GM18873 (cell line): ENCODE measurements at regions not wholly inside any gene's neighbourhood (a gene's known extent, or its start where the extent isn't known, plus 50 kb on each side); places are given as distances from the start of the nearest gene placed in this dataset.

ENCODE experiments used
- ATAC-seq: cut with Tn5 transposase; IDR thresholded peaks from one replicate; pipeline ENCODE4 v1.9.1; 2021; ENCODE audit warnings: mild to moderate bottlenecking, moderate library complexity, moderate number of reproducible peaks; ENCODE audit not compliant: unreplicated experiment, low FRiP score

GRCh38 chr14:58780185-58780584, 142.4 kb downstream of the DACT1 start:
- no peak for ATAC-seq

- no peak for ATAC-seq
Measured at GRCh38 chr14:58780605-58781004, 142.8 kb downstream of the DACT1 start.

GRCh38 chr14:58782011-58782410, 144.2 kb downstream of the DACT1 start:
- no peak for ATAC-seq

GRCh38 chr14:58783792-58784511, 146.2 kb downstream of the DACT1 start:
- no peak for ATAC-seq

GRCh38 chr14:58784931-58785330, 147.2 kb downstream of the DACT1 start:
- ATAC-seq: no peak

- ATAC-seq: no peak
Measured at GRCh38 chr14:58785701-58786100, 147.9 kb downstream of the DACT1 start.

GRCh38 chr14:58787592-58787991, 149.8 kb downstream of the DACT1 start:
- ATAC-seq: no peak

GRCh38 chr14:58788655-58789503, 151.1 kb downstream of the DACT1 start:
- no peak for ATAC-seq

- ATAC-seq: no peak
Measured at GRCh38 chr14:58789736-58790135, 152.0 kb downstream of the DACT1 start.

- ATAC-seq: no peak
Measured at GRCh38 chr14:58792416-58792815, 154.7 kb downstream of the DACT1 start.

GRCh38 chr14:58793131-58793740, 155.5 kb downstream of the DACT1 start:
- ATAC-seq: no peak

GRCh38 chr14:58794993-58795762, 157.4 kb downstream of the DACT1 start:
- peak; percentile 31 for ATAC-seq

- no peak for ATAC-seq
Measured at GRCh38 chr14:58796242-58797009, 158.7 kb downstream of the DACT1 start.

- peak; percentile 76 for ATAC-seq
Measured at GRCh38 chr14:58797010-58797429, 159.3 kb downstream of the DACT1 start.

- no peak for ATAC-seq
Measured at GRCh38 chr14:58798173-58798572, 160.4 kb downstream of the DACT1 start.

GRCh38 chr14:58801086-58801485, 163.3 kb downstream of the DACT1 start:
- no peak for ATAC-seq

- no peak for ATAC-seq
Measured at GRCh38 chr14:58805057-58805456, 167.3 kb downstream of the DACT1 start.

GRCh38 chr14:58805605-58806409, 168.0 kb downstream of the DACT1 start:
- no peak for ATAC-seq

GRCh38 chr14:58807191-58807590, 169.4 kb downstream of the DACT1 start:
- no peak for ATAC-seq
